ENCODE measurements at regions not wholly inside any gene's neighbourhood (a gene's known extent, or its start where the extent isn't known, plus 50 kb on each side); places are given as distances from the start of the nearest gene placed in this dataset.

GRCh38 chr1:8200317-8201115 is 117.4 kb upstream of the SLC45A1 start:
- ATAC-seq (no peak), DNase-seq (no peak)
- Mint-ChIP-seq H3K27me3 (no peaks in the 10 kb centered on the region), H3K27ac (peak overlapping the region in 1 of 2 donors; percentile 17), H3K4me3 (no peak overlapping the region), H3K9me3 (no peaks in the 10 kb centered on the region), H3K4me1 (peaks cover 8% of the 10 kb centered on the region)

DNA sequence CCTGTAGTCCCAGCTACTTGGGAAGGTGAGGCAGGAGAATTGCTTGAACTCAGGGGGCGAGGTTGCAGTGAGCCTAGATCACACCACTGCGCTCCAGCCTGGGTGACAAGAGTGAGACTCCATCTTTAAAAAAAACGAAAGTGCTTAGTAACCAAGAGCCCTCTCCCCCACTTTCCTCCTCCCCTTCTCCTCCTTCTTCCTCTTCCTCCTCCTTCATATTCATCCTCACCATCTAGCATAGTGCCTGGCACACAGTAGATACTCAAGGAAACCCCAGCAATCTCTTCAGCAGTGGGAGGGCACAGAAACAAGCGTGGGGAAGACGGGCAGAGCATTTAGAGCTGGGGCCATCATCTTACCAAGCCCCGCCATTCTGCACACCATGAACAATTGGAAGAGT is 119.4 kb upstream of the SLC45A1 start:
- ATAC-seq (no peak), DNase-seq (no peak)
- no peak overlapping the region for H3K4me3 Mint-ChIP-seq
- no peaks in the 10 kb centered on the region for H3K27me3 Mint-ChIP-seq
- peak overlapping the region in 1 of 2 donors; percentile 5 for H3K27ac Mint-ChIP-seq
- no peaks in the 10 kb centered on the region for H3K9me3 Mint-ChIP-seq
- peaks cover 8% of the 10 kb centered on the region for H3K4me1 Mint-ChIP-seq

DNA sequence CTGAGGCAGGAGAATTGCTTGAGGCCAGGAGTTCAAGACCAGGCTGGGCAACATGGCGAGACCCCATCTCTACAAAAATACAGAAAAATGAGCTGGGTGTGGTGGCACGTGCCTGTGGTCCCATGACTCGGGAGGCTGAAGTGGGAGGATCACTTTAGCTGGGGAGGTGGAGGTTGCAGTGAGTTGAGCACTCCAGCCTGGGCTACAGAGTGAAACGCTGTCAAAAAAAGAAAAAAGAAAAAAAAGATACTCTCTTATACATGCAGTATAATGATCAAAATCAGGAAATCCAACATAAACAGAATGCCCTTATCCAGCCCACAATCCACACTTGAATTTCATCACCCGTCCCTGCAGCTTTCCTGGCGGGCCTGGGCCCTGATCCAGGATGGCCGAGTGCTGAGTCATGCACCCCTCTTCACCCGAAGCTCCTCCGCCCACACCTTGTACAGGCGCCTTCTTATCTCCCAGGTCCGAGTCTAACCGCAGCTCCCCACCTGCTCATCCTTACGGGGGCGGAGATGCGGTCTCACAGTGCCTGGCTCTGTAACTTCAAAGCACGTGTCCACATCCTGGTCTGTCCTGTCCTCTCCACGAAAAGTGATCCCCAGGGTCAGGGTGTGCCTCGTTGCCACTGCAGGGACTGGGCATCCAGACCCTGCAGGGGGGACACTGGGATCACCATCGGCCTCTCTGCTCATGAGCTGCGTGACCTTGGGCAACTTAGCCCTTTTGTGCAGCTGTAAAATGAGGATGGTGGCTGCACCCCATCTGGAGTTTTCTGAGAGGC is 120.2 kb upstream of the SLC45A1 start:
- Mint-ChIP-seq H3K4me3 (peak overlapping the region in 1 of 2 donors; percentile 34), H3K9me3 (no peaks in the 10 kb centered on the region), H3K27me3 (no peaks in the 10 kb centered on the region), H3K27ac (peak overlapping the region; percentile 17 to 84), H3K4me1 (peaks cover 8% of the 10 kb centered on the region)
- ATAC-seq: no peak
- no peak for DNase-seq

DNA sequence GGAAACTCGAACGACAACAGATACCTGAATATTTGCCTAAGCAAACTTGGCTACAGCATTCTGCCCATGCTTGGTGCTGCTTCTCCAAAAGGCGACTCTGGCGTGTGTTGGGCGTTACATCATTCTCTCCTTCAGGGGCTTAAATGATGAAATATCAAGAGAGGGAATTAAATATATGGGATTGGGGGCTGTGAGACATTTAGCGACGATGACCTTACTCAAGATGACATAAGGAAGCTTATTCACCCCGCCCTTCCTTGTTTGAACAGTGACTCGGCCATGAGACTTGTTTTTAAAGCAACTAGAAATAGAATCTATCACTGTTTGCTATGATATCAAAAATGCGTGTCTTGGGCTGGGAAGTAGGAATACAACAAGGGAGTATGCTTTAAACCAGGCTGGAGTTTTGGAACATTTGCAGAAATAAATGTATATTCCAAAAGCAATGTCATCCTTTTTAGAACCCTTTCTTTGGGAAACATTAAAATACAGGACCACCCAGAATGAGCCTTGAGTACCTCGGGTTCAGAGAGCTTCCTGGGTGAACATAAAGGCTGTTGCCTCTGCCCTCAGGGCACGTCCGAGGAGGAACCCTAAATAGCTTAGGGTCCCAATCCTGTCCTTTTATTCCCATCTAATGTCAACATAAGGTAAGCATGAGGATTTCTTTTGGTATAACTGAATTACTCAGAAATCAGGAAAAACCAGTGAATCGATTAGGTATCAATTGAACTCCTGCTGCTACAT is 123.3 kb upstream of the SLC45A1 start:
- Mint-ChIP-seq H3K4me3 (no peak overlapping the region), H3K27ac (no peak overlapping the region), H3K27me3 (no peaks in the 10 kb centered on the region), H3K4me1 (peaks cover 16% of the 10 kb centered on the region), H3K9me3 (no peaks in the 10 kb centered on the region)
- DNase-seq (no peak), ATAC-seq (no peak)

DNA sequence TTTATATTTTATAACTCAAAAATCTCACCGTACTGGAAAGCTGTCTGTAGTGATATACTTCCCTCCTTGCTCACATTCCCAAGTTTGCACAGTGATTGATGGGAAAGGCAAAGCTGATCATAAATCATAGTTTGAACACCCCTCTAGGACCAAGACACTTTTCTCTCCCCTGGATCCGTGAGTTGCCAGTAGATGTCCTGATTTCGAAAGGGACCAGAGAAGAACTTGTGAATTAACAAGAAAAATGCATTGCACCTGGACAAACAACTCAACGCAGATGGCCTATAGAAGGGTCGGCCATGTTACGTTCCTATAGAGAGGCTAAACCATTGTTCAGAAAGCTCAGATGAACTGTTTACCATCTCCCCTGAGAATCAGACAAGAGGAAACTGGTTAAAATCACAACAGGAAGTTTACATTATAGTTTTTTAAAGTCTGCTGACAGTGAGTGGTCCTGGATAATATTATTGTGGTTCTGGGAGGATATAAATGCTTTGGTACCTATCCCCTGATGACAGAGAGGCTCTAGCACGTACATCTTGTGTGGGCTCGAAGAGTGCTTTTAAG is 124.0 kb upstream of the SLC45A1 start:
- Mint-ChIP-seq H3K27ac (peak overlapping the region in 1 of 2 donors; percentile 49), H3K4me1 (peaks cover 16% of the 10 kb centered on the region), H3K9me3 (no peaks in the 10 kb centered on the region), H3K4me3 (no peak overlapping the region), H3K27me3 (no peaks in the 10 kb centered on the region)
- DNase-seq (no peak), ATAC-seq (no peak)

DNA sequence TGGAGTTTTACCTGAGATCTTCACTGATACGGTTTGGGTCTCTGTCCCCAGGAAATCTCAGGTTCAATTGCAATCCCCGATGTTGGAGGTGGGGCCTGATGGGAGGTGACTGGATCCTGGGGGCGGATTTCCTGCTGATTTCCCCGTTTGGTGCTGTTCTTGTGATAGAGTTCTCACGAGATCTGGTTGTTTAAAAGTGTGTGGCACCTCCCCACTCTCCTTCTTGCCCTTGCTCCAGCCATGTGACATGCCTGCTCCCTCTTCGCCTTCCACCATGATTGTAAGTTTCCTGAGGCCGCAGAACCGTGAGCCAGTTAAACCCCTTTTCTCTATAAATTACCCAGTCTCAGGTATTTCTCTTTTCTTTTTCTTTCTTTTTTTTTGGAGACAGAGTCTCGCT is 126.4 kb upstream of the SLC45A1 start:
- H3K9me3 Mint-ChIP-seq: no peaks in the 10 kb centered on the region
- ATAC-seq: no peak
- H3K4me1 Mint-ChIP-seq: peaks cover 8% of the 10 kb centered on the region
- no peak overlapping the region for H3K27ac Mint-ChIP-seq
- no peak for DNase-seq
- no peak overlapping the region for H3K4me3 Mint-ChIP-seq
- no peaks in the 10 kb centered on the region for H3K27me3 Mint-ChIP-seq

- ATAC-seq (no peak), DNase-seq (no peak)
- Mint-ChIP-seq H3K9me3 (no peaks in the 10 kb centered on the region), H3K4me3 (no peak overlapping the region), H3K27me3 (no peaks in the 10 kb centered on the region), H3K27ac (no peak overlapping the region), H3K4me1 (peaks cover 8% of the 10 kb centered on the region)
Measured at GRCh38 chr1:8189931-8190483, 127.9 kb upstream of the SLC45A1 start.

- Mint-ChIP-seq H3K27me3 (no peaks in the 10 kb centered on the region), H3K27ac (no peak overlapping the region), H3K4me1 (no peaks in the 10 kb centered on the region), H3K9me3 (no peaks in the 10 kb centered on the region), H3K4me3 (no peak overlapping the region)
- no peak for ATAC-seq
- DNase-seq: no peak
Measured at GRCh38 chr1:8185400-8185799, 132.5 kb upstream of the SLC45A1 start.

DNA sequence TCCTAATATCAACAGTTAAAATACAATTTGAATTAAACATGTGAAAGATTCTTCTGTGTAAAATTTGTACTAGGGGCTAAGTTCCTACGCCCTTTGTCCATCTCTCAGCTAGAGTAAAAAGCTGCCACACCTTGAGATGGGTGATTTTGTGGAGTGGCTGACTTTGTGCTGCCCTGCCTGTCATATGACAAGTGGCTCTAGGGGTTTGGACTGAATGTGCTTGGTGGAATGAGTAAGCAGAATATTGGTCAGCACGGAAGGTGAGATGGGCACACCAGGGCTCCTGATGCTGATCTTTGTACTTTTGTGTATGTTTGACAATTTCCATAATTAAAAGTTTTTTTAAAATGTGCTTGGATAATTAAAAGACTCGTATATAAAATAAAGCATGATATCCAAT is 133.6 kb upstream of the SLC45A1 start:
- DNase-seq: no peak
- no peak for ATAC-seq
- H3K27ac Mint-ChIP-seq: no peak overlapping the region

GRCh38 chr1:8182034-8182761 is 135.7 kb upstream of the SLC45A1 start:
- Mint-ChIP-seq H3K4me3 (no peak overlapping the region), H3K27ac (no peak overlapping the region)

More for the DNA sequence above, 133.6 kb upstream of the SLC45A1 start:
- peaks cover 8 to 9% of the 10 kb centered on the region in 2 donors for H3K9me3 Mint-ChIP-seq
- no peaks in the 10 kb centered on the region for H3K4me1 Mint-ChIP-seq
- no peaks in the 10 kb centered on the region for H3K27me3 Mint-ChIP-seq
- H3K4me3 Mint-ChIP-seq: no peak overlapping the region

DNA sequence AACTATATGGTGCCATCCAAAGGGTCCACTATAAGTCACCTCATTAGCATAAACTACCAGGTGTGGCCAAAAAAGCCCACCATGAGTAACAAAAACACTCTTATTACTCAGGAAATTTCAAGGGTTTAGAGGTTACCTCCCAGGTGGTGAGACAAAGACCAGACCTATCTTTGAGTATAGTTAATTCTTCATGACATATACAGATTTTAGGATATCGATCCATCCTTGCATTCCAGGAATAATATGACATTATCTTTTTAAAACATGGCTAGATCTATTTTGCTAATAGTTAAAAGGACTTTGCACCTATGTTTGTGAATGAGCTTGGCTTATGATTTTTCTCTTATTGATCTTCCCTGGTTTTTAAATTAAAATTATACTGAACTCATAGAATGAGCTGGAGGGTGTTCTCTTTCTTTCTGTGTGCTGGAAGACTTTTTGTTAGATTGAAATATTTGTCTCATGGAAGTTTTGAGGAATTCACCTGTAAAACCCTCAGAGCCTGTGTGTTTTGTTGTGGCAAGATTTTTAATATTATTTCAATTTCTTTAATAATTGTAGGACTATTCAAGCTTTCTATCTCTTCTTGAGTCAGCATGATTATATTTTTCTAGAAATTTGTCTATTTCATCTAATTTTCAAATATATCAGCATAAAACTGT is 138.7 kb upstream of the SLC45A1 start:
- Mint-ChIP-seq H3K4me3 (no peak overlapping the region), H3K27ac (no peak overlapping the region), H3K27me3 (no peaks in the 10 kb centered on the region), H3K4me1 (no peaks in the 10 kb centered on the region), H3K9me3 (peaks cover 18 to 20% of the 10 kb centered on the region in 2 donors)
- DNase-seq (no peak), ATAC-seq (no peak)

More at GRCh38 chr1:8182034-8182761, 135.7 kb upstream of the SLC45A1 start:
- ATAC-seq (no peak), DNase-seq (no peak)
- Mint-ChIP-seq H3K4me1 (no peaks in the 10 kb centered on the region), H3K9me3 (peaks cover 18 to 20% of the 10 kb centered on the region in 2 donors), H3K27me3 (no peaks in the 10 kb centered on the region)

GRCh38 chr1:8176279-8176678 is 141.6 kb upstream of the SLC45A1 start:
- H3K27ac Mint-ChIP-seq: no peak overlapping the region
- ATAC-seq: no peak
- H3K4me1 Mint-ChIP-seq: no peaks in the 10 kb centered on the region
- H3K4me3 Mint-ChIP-seq: no peak overlapping the region
- peaks cover 18 to 20% of the 10 kb centered on the region in 2 donors for H3K9me3 Mint-ChIP-seq
- H3K27me3 Mint-ChIP-seq: no peaks in the 10 kb centered on the region
- no peak for DNase-seq

DNA sequence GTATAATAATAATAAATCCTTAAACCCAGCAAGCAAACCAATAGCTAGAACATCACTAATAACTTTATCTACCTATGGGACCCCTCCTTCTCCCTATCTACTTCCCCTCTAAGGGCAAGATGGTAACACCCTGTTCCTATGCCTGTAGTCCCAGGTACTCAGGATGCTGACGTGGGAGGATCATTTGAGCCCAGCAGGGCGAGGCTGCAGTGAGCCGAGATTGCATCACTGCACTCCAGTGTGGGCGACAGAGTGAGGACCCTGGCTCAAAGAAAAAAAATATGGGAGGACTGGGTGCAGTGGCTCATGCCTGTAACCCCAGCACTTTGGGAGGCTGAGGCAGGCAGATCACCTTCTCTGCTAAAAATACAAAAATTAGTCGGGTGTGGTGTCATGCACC is 143.1 kb upstream of the SLC45A1 start:
- ATAC-seq (no peak), DNase-seq (no peak)
- Mint-ChIP-seq H3K4me1 (peaks cover 8% of the 10 kb centered on the region), H3K27me3 (no peaks in the 10 kb centered on the region), H3K27ac (no peak overlapping the region), H3K4me3 (no peak overlapping the region), H3K9me3 (peaks cover 15 to 16% of the 10 kb centered on the region in 2 donors)

DNA sequence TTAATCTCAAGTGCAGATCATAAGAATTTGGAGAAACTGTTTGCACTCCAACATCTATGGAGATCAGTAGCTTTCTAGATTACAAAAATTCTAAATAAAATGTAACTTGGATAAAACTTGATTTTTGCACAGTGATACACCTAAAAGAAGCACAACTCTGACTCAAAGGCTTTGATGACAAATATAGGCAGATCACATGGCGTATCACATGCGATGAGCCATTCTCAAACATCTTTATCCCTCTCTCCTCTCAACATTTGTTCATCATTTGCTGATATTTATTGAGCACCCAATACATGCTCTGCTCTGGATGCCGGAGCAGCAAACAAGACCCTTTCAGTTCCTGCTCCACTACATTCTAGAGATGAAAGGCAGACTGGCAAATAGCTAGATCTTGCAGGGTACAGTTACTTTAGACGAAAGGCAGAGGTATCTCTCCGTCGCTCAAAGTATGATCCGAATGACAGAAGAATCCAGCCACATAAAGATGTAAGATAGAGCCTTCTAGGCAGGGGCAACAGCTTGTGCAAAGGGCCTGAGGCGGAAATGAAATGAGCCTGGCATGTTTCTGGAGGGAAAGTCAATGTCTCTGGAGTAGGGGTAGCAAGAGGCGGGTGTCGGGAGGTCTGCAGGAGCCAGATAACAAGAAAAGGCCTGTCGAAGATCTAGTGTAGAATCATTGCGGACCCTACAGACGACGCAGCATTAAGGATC is 145.8 kb upstream of the ERRFI1 start:
- Mint-ChIP-seq H3K27ac (no peak overlapping the region), H3K9me3 (no peaks in the 10 kb centered on the region), H3K4me3 (no peak overlapping the region), H3K4me1 (peaks cover 34% of the 10 kb centered on the region), H3K27me3 (no peaks in the 10 kb centered on the region)
- ATAC-seq: no peak
- no peak for DNase-seq
